GM12878 (cell line): ENCODE measurements at regions not wholly inside any gene's neighbourhood (a gene's known extent, or its start where the extent isn't known, plus 50 kb on each side); places are given as distances from the start of the nearest gene placed in this dataset.

Experiments
- ATAC-seq: fragments of 200-7000 bp; cut with Tn5 transposase; 3 replicates; pipeline ENCODE4 v1.9.1; 2020; ENCODE audit warnings: mild to moderate bottlenecking, moderate library complexity
- BruUV-seq: library from RNA; stranded (reverse); fragments of 400-500 nt; replicated peaks from 2 replicates; lab custom pipeline; 2021; lab: Mats Ljungman, UMichigan
- CTCF ChIA-PET: fragments of 300-600 bp; sonication (Branson Sonifier 250); formaldehyde crosslinking; extraction: SDS; loops from one replicate; lab custom pipeline; 2021; ENCODE audit warnings: inconsistent platforms; lab: Yijun Ruan, JAX
- POLR2A ChIA-PET: fragments of 350-600 bp; formaldehyde crosslinking; extraction: SDS; loops from one replicate; lab custom pipeline; 2021; ENCODE audit warnings: inconsistent platforms; lab: Charles Lee
- RAD21 ChIA-PET: fragments of 300-600 bp; sonication (Branson Sonifier 250); formaldehyde crosslinking; loops from one replicate; lab custom pipeline; 2023; ENCODE audit warnings: antibody characterized with exemption; ENCODE audit not compliant: unreplicated experiment; lab: Charles Lee
- SMC1A ChIA-PET: fragments of 300-600 bp; sonication (Branson Sonifier 250); formaldehyde crosslinking; loops from one replicate; lab custom pipeline; 2023; ENCODE audit not compliant: unreplicated experiment, uncharacterized antibody; lab: Charles Lee
- DNase-seq: peaks from one replicate; pipeline ENCODE4 v3.0.0-alpha.2; 2011; ENCODE audit warnings: low read depth, low spot score
- FAIRE-seq: peaks from 3 replicates; lab custom pipeline; 2011; peaks lifted over from hg19 to GRCh38; lab: Jason Lieb, UNC
- H2AFZ ChIP-seq: 2 replicates; pipeline ENCODE4 v1.6.0; 2011; ENCODE audit warnings: low read depth, low read length, control low read depth; ENCODE audit not compliant: control insufficient read depth
- H3K27ac ChIP-seq: 2 replicates; pipeline ENCODE4 v1.5.1; 2011; ENCODE audit warnings: control low read depth; ENCODE audit not compliant: control insufficient read depth, insufficient read depth
- H3K27me3 ChIP-seq, 2 experiments: replicated peaks in 1 of 2; 2 replicates each; pipeline versions ENCODE4 v1.6.0 to v1.6.1; 2011; ENCODE audit warnings: low read length in 1 of 2; ENCODE audit not compliant: control insufficient read depth in 2 of 2, insufficient read depth in 2 of 2
- H3K36me3 ChIP-seq, 2 experiments: 2 replicates each; pipeline ENCODE4 v1.5.1; 2011; ENCODE audit warnings: low read length in 1 of 2; ENCODE audit not compliant: control insufficient read depth in 2 of 2, insufficient read depth in 2 of 2
- H3K4me1 ChIP-seq: 2 replicates; pipeline ENCODE4 v1.6.1; 2011; ENCODE audit warnings: mild to moderate bottlenecking, low read length, moderate library complexity, mixed read lengths; ENCODE audit not compliant: control insufficient read depth, insufficient read depth
- H3K4me2 ChIP-seq: 2 replicates; pipeline ENCODE4 v1.6.0; 2011; ENCODE audit warnings: control low read depth; ENCODE audit not compliant: control insufficient read depth, insufficient read depth
- H3K4me3 ChIP-seq: fragments of 200-600 bp; sonication (generic); 2 replicates; pipeline ENCODE4 v1.5.1; 2016
- H3K79me2 ChIP-seq: 2 replicates; pipeline ENCODE4 v1.6.0; 2011; ENCODE audit warnings: low read length; ENCODE audit not compliant: control insufficient read depth, insufficient read depth
- H3K9ac ChIP-seq: 2 replicates; pipeline ENCODE4 v1.8.0; 2011; ENCODE audit warnings: low read length, control low read depth, mixed read lengths; ENCODE audit not compliant: control insufficient read depth, insufficient read depth
- H3K9me3 ChIP-seq: replicated peaks from 3 replicates; pipeline ENCODE4 v1.5.1; 2011; ENCODE audit warnings: mild to moderate bottlenecking, low read length; ENCODE audit not compliant: control insufficient read depth, insufficient read depth
- H4K20me1 ChIP-seq: 2 replicates; pipeline ENCODE4 v1.6.0; 2011; ENCODE audit not compliant: control insufficient read depth, insufficient read depth
- CEBPZ ChIP-seq: fragments of 150-350 bp; IDR thresholded peaks from 2 replicates; pipeline ENCODE4 v1.6.1; 2016; ENCODE audit warnings: low read depth, low read length
- IRF3 ChIP-seq: fragments of 450-650 bp; IDR thresholded peaks from 2 replicates; pipeline ENCODE4 v1.6.1; 2014; ENCODE audit warnings: mild to moderate bottlenecking
- WGBS: methylation state at CpG from one replicate; pipeline ENCODE4 v1.1.6; 2016; ENCODE audit warnings: low lambda C conversion rate; ENCODE audit not compliant: insufficient replicate concordance, insufficient coverage; ENCODE audit errors: missing lambda C conversion rate; 5-methylcytosine and 5-hydroxymethylcytosine counted together
- in situ Hi-C: fragments of 300-500 bp; cut with MboI; formaldehyde crosslinking; loops from 9 replicates; pipeline ENCODE4 v1.14.3; 2018; ENCODE audit warnings: mixed read lengths
- intact Hi-C: fragments of 100-400 bp; cut with micrococcal nuclease; formaldehyde crosslinking; loops from one replicate; pipeline ENCODE4 v1.14.2; 2022; ENCODE audit not compliant: unreplicated experiment
- TF ChIP-seq, protein P1 (sequence below): IDR thresholded peaks from 2 replicates; pipeline ENCODE4 v1.6.1; 2012; ENCODE audit warnings: low read depth, low read length, improper control_type of control experiment

DNA sequence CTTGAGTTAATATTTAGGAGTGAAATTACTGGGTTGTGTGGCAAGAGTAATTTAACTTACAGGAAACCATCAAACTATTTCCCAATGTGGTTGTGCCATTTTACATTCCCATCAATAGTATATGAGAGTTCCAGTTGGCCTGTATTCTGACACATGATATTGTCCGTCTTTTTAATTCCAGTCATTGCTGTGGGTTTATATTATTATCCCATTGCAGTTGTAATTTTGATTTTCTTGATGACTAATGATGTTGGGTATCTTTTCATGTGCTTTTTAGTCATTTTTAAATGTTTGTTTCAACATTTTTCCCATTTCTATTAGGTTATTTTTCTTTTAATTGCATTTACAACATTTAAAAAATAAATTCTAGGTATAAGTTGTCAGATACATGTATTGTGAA, 614.0 kb downstream of the UTRN start:
- no peak for ATAC-seq
- no peaks in the 10 kb centered on the region for H3K9me3 ChIP-seq
- H3K4me3 ChIP-seq = no peak overlapping the region
- no peak overlapping the region for H2AFZ ChIP-seq
- H3K27ac ChIP-seq = no peak overlapping the region
- in situ Hi-C loops = no loop called here
- TF ChIP-seq, protein P1, sequence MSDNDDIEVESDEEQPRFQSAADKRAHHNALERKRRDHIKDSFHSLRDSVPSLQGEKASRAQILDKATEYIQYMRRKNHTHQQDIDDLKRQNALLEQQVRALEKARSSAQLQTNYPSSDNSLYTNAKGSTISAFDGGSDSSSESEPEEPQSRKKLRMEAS = no peak
- TF ChIP-seq IRF3 (no peak), CEBPZ (no peak)
- SMC1A ChIA-PET = no interaction called here
- no peak overlapping the region for H3K4me2 ChIP-seq
- no peaks in the 10 kb centered on the region for H3K79me2 ChIP-seq
- BruUV-seq = no TSS peak
- H3K27me3 ChIP-seq = peaks cover 0 to 2% of the 10 kb centered on the region in 2 experiments; a peak in 1 of 4 replicates
- H3K36me3 ChIP-seq = no peaks in the 10 kb centered on the region
- CTCF ChIA-PET = interaction anchor here (1.5 kb wide), 1 partner anchor 251 kb away, joined by 3 read pairs; no protein-coding TSS in a partner anchor
- intact Hi-C loops = no loop called here
- no peak overlapping the region for H3K9ac ChIP-seq
- POLR2A ChIA-PET = no interaction called here
- 88% methylated on average over 1 of the region's 1 CpG for WGBS
- RAD21 ChIA-PET = no interaction called here
- DNase-seq = no peak
- no peak for FAIRE-seq
- no peaks in the 10 kb centered on the region for H3K4me1 ChIP-seq
- H4K20me1 ChIP-seq = no peaks in the 10 kb centered on the region
